Mononuclear cell (primary cell): ENCODE measurements at regions not wholly inside any gene's neighbourhood (a gene's known extent, or its start where the extent isn't known, plus 50 kb on each side); places are given as distances from the start of the nearest gene placed in this dataset.

Experiments used
- H3K27me3 ChIP-seq: 2 replicates; pipeline ENCODE4 v1.6.0; 2011; ENCODE audit warnings: low read length, control low read depth; ENCODE audit not compliant: insufficient read depth
- H3K4me1 ChIP-seq: 2 replicates; pipeline ENCODE4 v1.5.1; 2011; ENCODE audit warnings: mild to moderate bottlenecking, low read length, control low read depth; ENCODE audit not compliant: insufficient read depth
- H3K4me3 ChIP-seq: 2 replicates; pipeline ENCODE4 v1.5.1; 2011; ENCODE audit warnings: mild to moderate bottlenecking, low read length, moderate library complexity
- H3K9me3 ChIP-seq: 2 replicates; pipeline ENCODE4 v1.5.1; 2011; ENCODE audit warnings: low read depth, mild to moderate bottlenecking, control low read depth, low read length

GRCh38 chr3:193874512-193874911, 261.4 kb upstream of the HES1 start:
- Histone ChIP-seq H3K4me1 (peaks cover 10% of the 10 kb centered on the region), H3K27me3 (peaks cover 3% of the 10 kb centered on the region), H3K9me3 (no peaks in the 10 kb centered on the region), H3K4me3 (no peak overlapping the region)

DNA sequence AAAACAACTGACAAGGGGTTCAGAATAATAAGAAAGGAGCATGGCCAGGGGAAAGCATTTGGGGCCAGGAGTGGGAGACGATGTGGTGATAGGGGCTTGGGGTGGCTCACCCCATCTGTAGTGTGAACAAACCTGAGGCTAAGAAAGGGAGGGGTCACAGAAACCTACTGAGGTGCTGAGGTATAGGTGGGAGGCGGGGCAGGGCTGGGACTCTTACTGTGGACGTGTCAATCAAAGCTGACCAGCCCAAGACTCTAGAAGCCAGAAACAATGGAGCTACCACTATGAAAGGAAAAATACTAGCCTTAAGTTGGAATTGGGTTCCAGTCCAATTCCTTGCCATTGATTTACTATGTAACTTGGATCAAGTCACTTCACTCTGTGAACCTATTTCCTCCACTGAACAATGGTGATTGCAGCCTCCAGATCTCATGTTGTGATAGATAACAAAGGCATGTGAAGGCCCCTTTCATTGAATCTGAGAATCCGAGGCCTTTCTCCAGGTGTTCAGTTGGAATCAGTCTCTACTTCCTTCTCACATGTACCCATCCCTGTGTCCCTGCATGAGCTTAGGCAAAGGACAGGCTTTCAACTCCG, 260.9 kb upstream of the HES1 start:
- Histone ChIP-seq H3K4me3 (no peak overlapping the region), H3K27me3 (peaks cover under 1% of the 10 kb centered on the region), H3K4me1 (peaks cover 4% of the 10 kb centered on the region), H3K9me3 (no peaks in the 10 kb centered on the region)

- H3K4me1 ChIP-seq, result no peaks in the 10 kb centered on the region
- no peaks in the 10 kb centered on the region for H3K9me3 ChIP-seq
- H3K4me3 ChIP-seq, result no peak overlapping the region
- no peaks in the 10 kb centered on the region for H3K27me3 ChIP-seq
These were observed 260.2 kb upstream of the HES1 start for GRCh38 chr3:193875601-193876321.

GRCh38 chr3:193879099-193879863, 256.7 kb upstream of the HES1 start:
- no peaks in the 10 kb centered on the region for H3K4me1 ChIP-seq
- no peak overlapping the region for H3K4me3 ChIP-seq
- H3K9me3 ChIP-seq, result no peaks in the 10 kb centered on the region
- no peaks in the 10 kb centered on the region for H3K27me3 ChIP-seq

GRCh38 chr3:193879864-193880242, 256.1 kb upstream of the HES1 start:
- Histone ChIP-seq H3K9me3 (no peaks in the 10 kb centered on the region), H3K27me3 (no peaks in the 10 kb centered on the region), H3K4me3 (no peak overlapping the region), H3K4me1 (no peaks in the 10 kb centered on the region)

DNA sequence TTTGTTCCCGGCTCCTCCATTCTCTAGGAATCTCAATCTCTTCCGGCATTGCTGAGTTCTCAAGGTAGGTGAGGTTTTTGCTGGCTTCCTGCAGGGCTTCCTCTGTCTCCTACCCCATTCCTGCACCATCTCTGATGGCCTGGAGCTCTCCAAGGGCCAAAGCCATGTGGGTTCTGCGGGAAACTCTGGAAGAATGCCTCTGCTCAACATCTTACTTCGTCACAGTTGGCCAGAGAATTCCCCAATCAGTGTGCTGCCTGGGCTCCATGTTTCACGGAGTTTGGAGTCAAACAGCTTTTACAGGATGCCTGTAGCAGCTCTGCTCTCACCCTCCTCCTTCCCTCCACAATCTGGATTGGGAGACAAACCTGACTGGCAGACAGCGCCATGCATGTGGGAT, 253.9 kb upstream of the HES1 start:
- no peak overlapping the region for H3K4me3 ChIP-seq
- H3K9me3 ChIP-seq, result no peaks in the 10 kb centered on the region
- H3K27me3 ChIP-seq, result no peaks in the 10 kb centered on the region
- no peaks in the 10 kb centered on the region for H3K4me1 ChIP-seq

- no peaks in the 10 kb centered on the region for H3K9me3 ChIP-seq
- no peaks in the 10 kb centered on the region for H3K27me3 ChIP-seq
- H3K4me1 ChIP-seq, result no peaks in the 10 kb centered on the region
- H3K4me3 ChIP-seq, result no peak overlapping the region
These were observed 252.4 kb upstream of the HES1 start for GRCh38 chr3:193883551-193883950.

GRCh38 chr3:193884027-193884426, 251.9 kb upstream of the HES1 start:
- no peak overlapping the region for H3K4me3 ChIP-seq
- H3K27me3 ChIP-seq, result no peaks in the 10 kb centered on the region
- no peaks in the 10 kb centered on the region for H3K4me1 ChIP-seq
- H3K9me3 ChIP-seq, result no peaks in the 10 kb centered on the region

- H3K27me3 ChIP-seq, result no peaks in the 10 kb centered on the region
- no peaks in the 10 kb centered on the region for H3K4me1 ChIP-seq
- H3K4me3 ChIP-seq, result no peak overlapping the region
- no peaks in the 10 kb centered on the region for H3K9me3 ChIP-seq
These were observed 251.3 kb upstream of the HES1 start for GRCh38 chr3:193884652-193885051.

DNA sequence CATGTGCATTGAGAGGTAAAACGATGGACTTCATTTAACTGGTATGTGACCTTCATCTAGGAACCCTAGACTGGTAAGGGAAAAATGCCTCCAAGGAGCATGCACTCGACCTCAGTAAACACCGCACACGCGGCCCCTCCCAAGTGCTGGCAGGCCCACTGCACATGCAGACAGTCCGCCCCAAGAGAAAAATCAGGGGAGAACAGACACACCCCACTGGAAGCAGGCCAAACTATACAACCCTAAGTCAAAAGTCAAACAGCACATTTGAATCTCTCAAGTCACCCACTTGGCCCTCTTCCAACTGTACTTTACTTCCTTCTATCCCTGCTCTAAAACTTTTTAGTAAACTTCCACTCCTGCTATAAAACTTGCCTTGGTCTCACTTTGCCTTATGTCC, 250.1 kb upstream of the HES1 start:
- Histone ChIP-seq H3K4me3 (no peak overlapping the region), H3K4me1 (no peaks in the 10 kb centered on the region), H3K9me3 (no peaks in the 10 kb centered on the region), H3K27me3 (no peaks in the 10 kb centered on the region)

- H3K9me3 ChIP-seq, result no peaks in the 10 kb centered on the region
- no peaks in the 10 kb centered on the region for H3K27me3 ChIP-seq
- H3K4me3 ChIP-seq, result no peak overlapping the region
- H3K4me1 ChIP-seq, result no peaks in the 10 kb centered on the region
These were observed 245.7 kb upstream of the HES1 start for GRCh38 chr3:193890016-193890897.

DNA sequence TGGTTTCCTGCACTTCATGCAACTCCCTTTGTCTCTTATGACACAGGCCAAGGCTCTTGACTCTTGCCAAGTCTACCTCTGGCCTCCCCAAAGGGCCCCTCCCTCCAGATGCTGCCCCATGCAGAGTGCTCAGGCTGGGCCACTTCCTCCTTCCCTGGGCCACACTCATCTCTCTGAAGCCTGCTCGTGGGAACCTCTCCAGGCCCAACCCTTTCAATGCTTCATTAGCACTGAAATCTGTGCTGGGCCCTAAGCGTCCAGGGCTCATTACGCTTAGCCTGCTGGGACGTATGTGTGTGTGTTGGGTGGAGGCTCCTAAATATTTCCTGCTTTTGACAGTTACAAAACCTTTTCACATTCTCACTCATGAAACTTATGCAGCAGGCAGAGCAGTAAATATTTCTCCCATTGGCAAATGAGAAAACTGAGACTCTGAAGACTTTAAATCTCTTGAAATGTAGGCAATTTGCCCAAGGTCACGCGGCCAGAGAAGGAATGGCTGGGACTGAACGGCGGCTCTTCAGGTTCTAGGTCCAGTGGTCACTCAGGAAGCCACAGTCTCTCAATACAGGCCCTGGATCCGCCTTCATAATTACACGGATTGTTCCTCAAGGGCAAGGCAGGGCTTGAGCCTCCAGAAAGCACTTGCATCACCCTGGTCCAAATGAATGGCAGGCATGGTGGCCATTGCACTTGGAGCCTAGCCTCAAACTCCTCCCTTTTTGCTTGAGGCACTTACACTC, 241.7 kb upstream of the HES1 start:
- Histone ChIP-seq H3K4me1 (no peaks in the 10 kb centered on the region), H3K27me3 (no peaks in the 10 kb centered on the region), H3K9me3 (no peaks in the 10 kb centered on the region), H3K4me3 (no peak overlapping the region)

DNA sequence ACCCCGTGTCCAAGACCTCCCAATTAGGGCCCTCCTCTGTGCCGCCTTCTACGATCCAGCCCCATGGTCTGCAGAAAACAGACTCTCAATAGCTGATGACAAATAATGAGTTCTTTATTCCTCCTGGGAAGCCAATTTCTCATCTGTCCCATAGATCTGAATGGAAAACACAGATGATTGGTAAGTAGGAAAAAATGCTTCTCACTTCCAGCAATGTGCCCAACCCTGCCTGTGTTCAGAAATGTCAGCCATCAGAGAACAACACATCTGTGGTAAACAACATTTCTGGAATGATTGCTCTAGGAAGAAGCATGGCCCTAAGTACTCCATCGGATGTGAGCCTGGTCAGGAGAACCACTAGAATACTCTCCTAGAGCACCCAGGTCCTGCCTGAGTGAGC, 240.5 kb upstream of the HES1 start:
- Histone ChIP-seq H3K27me3 (no peaks in the 10 kb centered on the region), H3K9me3 (no peaks in the 10 kb centered on the region), H3K4me1 (no peaks in the 10 kb centered on the region), H3K4me3 (no peak overlapping the region)

DNA sequence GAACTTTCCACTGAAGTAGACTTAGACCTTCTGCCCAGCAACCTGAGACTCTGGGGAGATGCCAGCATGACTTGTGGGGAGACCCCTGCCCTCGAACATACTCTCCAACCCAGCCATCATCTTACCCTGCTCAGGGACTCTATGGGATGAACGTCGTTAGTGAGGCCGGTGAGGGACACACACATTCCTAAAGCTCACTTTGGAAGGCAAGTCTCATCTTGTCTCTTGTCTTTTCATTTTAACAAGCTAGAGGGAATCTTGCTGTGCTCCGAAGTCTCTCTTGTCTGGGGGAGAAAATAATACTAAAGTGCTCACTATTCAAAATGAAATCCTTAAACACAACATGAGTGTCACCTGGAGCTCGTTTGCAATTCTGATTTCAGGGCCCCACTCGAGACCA, 239.5 kb upstream of the HES1 start:
- H3K9me3 ChIP-seq, result no peaks in the 10 kb centered on the region
- H3K4me3 ChIP-seq, result no peak overlapping the region
- H3K4me1 ChIP-seq, result no peaks in the 10 kb centered on the region
- no peaks in the 10 kb centered on the region for H3K27me3 ChIP-seq
